Stomach (tissue), 8 donors: ENCODE measurements at regions not wholly inside any gene's neighbourhood (a gene's known extent, or its start where the extent isn't known, plus 50 kb on each side); places are given as distances from the start of the nearest gene placed in this dataset.

Source experiments
- DNase-seq, 2 donors: peaks; one replicate each; pipeline versions ENCODE4 v3.0.0 to v3.0.0-alpha.2; 2013 to 2019
- H3K27ac ChIP-seq, 5 donors: fragments of 200-600 bp in 4 of 5; sonication (generic) in 4 of 5; one replicate each; pipeline ENCODE4 v1.5.1; 2013 to 2019; ENCODE audit warnings: mild to moderate bottlenecking in 1 of 5, moderate library complexity in 1 of 5
- H3K27me3 ChIP-seq, 3 donors: fragments of 200-600 bp; sonication (generic); one replicate each; pipeline ENCODE4 v1.5.1; 2017 to 2019; ENCODE audit warnings: mixed run types in 1 of 3
- H3K36me3 ChIP-seq, 4 donors: fragments of 200-600 bp; sonication (generic); 1 replicate in 3 of 4; 2 replicates in 1 of 4; pipeline ENCODE4 v1.5.1; 2016 to 2019
- H3K4me1 ChIP-seq, 4 donors: fragments of 200-600 bp; sonication (generic); one replicate each; pipeline ENCODE4 v1.5.1; 2016 to 2019
- H3K4me3 ChIP-seq, 4 donors: fragments of 200-600 bp; sonication (generic) in 3 of 4; one replicate each; pipeline ENCODE4 v1.5.1; 2016 to 2019; ENCODE audit warnings: mild to moderate bottlenecking in 1 of 4
- H3K9me3 ChIP-seq, 4 donors: fragments of 200-600 bp; sonication (generic); one replicate each; pipeline ENCODE4 v1.5.1; 2016 to 2019
- CTCF ChIP-seq, 7 experiments: fragments of 450-650 bp in 4 of 7; fragments of 200-600 bp in 3 of 7; sonication (generic) in 3 of 7; IDR thresholded peaks; one replicate each; pipeline ENCODE4 v1.5.1; 2016 to 2019; ENCODE audit warnings: antibody characterized with exemption in 7 of 7, control low read depth in 2 of 7, mild to moderate bottlenecking in 1 of 7
- EP300 ChIP-seq: sonication (generic); formaldehyde crosslinking; IDR thresholded peaks from one replicate; pipeline ENCODE4 v1.6.1; 2017; ENCODE audit warnings: antibody characterized with exemption
- POLR2A ChIP-seq, 4 donors: fragments of 450-650 bp; IDR thresholded peaks; one replicate each; pipeline ENCODE4 v1.6.1; 2016; ENCODE audit warnings: antibody characterized with exemption in 4 of 4, control low read depth in 2 of 4, mild to moderate bottlenecking in 1 of 4, moderate library complexity in 1 of 4
- POLR2AphosphoS5 ChIP-seq, 3 donors: sonication (generic); formaldehyde crosslinking; IDR thresholded peaks; one replicate each; pipeline ENCODE4 v1.6.1; 2016; ENCODE audit warnings: antibody characterized with exemption in 3 of 3
- WGBS, 5 donors: extraction: QIAGEN DNeasy Blood & Tissue Kit in 3 of 5; methylation state at CpG; one replicate each; pipeline versions ENCODE4 v1.1.5 to v1.1.7; 2013 to 2018; 5-methylcytosine and 5-hydroxymethylcytosine counted together
- intact Hi-C: fragments of 100-400 bp; cut with DNase I; formaldehyde crosslinking; loops from one replicate; pipeline ENCODE4 v1.15.1; 2023; ENCODE audit warnings: low total_unique reads
- donor health status: healthy with polysubstance abuse.
- donor health status: Bipolar disorder and iron deficiency.
- donor health status: healthy.

- 86 to 95% (median 92%) methylated on average over 6 of the region's 6 CpGs for WGBS, 5 donors
- peaks cover 0 to 6% (median 4%) of the 10 kb centered on the region in 4 donors for H3K9me3 ChIP-seq
- H3K27me3 ChIP-seq: no peaks in the 10 kb centered on the region
- no peaks in the 10 kb centered on the region for H3K4me1 ChIP-seq
- TF ChIP-seq EP300 (no peak), CTCF (IDR thresholded peaks at IDR 0.05) (no peak), POLR2AphosphoS5 (IDR thresholded peaks at IDR 0.05) (no peak), POLR2A (IDR thresholded peaks at IDR 0.05) (no peak)
- H3K36me3 ChIP-seq: no peaks in the 10 kb centered on the region
- no peak for DNase-seq
- intact Hi-C loops: no loop called here
- H3K27ac ChIP-seq: no peak overlapping the region
- no peak overlapping the region for H3K4me3 ChIP-seq
Observed at GRCh38 chr9:111212874-111213273, 117.2 kb downstream of the OR2K2 start.

GRCh38 chr9:111198936-111199335 is 131.1 kb downstream of the OR2K2 start:
- no peak overlapping the region for H3K27ac ChIP-seq
- H3K9me3 ChIP-seq: peaks cover 0 to 12% (median 5%) of the 10 kb centered on the region in 4 donors
- DNase-seq: no peak
- TF ChIP-seq POLR2AphosphoS5 (IDR thresholded peaks at IDR 0.05) (no peak), EP300 (no peak), CTCF (IDR thresholded peaks at IDR 0.05) (no peak), POLR2A (IDR thresholded peaks at IDR 0.05) (no peak)
- intact Hi-C loops: no loop called here
- no peaks in the 10 kb centered on the region for H3K36me3 ChIP-seq
- no peaks in the 10 kb centered on the region for H3K4me1 ChIP-seq
- no peaks in the 10 kb centered on the region for H3K27me3 ChIP-seq
- H3K4me3 ChIP-seq: no peak overlapping the region

GRCh38 chr9:111197256-111197655 is 132.8 kb downstream of the OR2K2 start:
- H3K36me3 ChIP-seq: no peaks in the 10 kb centered on the region
- intact Hi-C loops: no loop called here
- no peak overlapping the region for H3K27ac ChIP-seq

GRCh38 chr9:111195766-111196165 is 134.3 kb downstream of the OR2K2 start:
- no peak overlapping the region for H3K4me3 ChIP-seq
- H3K4me1 ChIP-seq: no peaks in the 10 kb centered on the region
- peaks cover 0 to 9% (median 0%) of the 10 kb centered on the region in 4 donors for H3K9me3 ChIP-seq
- TF ChIP-seq POLR2AphosphoS5 (IDR thresholded peaks at IDR 0.05): no peak
- no peak for TF ChIP-seq POLR2A (IDR thresholded peaks at IDR 0.05)
- TF ChIP-seq CTCF (IDR thresholded peaks at IDR 0.05): no peak
- TF ChIP-seq EP300: no peak
- 83 to 94% (median 90%) methylated on average over 4 of the region's 4 CpGs for WGBS, 5 donors
- no peaks in the 10 kb centered on the region for H3K27me3 ChIP-seq
- DNase-seq: no peak
- no peak overlapping the region for H3K27ac ChIP-seq
- H3K36me3 ChIP-seq: no peaks in the 10 kb centered on the region
- intact Hi-C loops: no loop called here

More at GRCh38 chr9:111197256-111197655, 132.8 kb downstream of the OR2K2 start:
- Histone ChIP-seq H3K9me3 (peaks cover 0 to 9% (median 0%) of the 10 kb centered on the region in 4 donors), H3K27me3 (no peaks in the 10 kb centered on the region), H3K4me3 (no peak overlapping the region), H3K4me1 (no peaks in the 10 kb centered on the region)
- TF ChIP-seq POLR2A (IDR thresholded peaks at IDR 0.05): no peak
- no peak for TF ChIP-seq EP300
- no peak for TF ChIP-seq POLR2AphosphoS5 (IDR thresholded peaks at IDR 0.05)
- no peak for TF ChIP-seq CTCF (IDR thresholded peaks at IDR 0.05)
- DNase-seq: no peak
